Neural crest cell (in vitro differentiated cells): ENCODE measurements at regions not wholly inside any gene's neighbourhood (a gene's known extent, or its start where the extent isn't known, plus 50 kb on each side); places are given as distances from the start of the nearest gene placed in this dataset.

Experiments used
- DNase-seq: peaks from one replicate; pipeline ENCODE4 v3.0.0; 2021; ENCODE audit warnings: low read depth, mixed read lengths, low spot score
- H3K27ac Mint-ChIP-seq: one replicate; pipeline ENCODE4 v1.8.0; 2021; ENCODE audit warnings: mild to moderate bottlenecking, mixed read lengths; ENCODE audit not compliant: unreplicated experiment
- H3K27me3 Mint-ChIP-seq: 2 replicates; pipeline ENCODE4 v1.8.0; 2021; ENCODE audit warnings: low read depth, mild to moderate bottlenecking, mixed read lengths
- H3K36me3 Mint-ChIP-seq: 2 replicates; pipeline ENCODE4 v1.8.0; 2021; ENCODE audit warnings: low read depth, mild to moderate bottlenecking, mixed read lengths
- H3K4me1 Mint-ChIP-seq: 2 replicates; pipeline ENCODE4 v1.8.0; 2021; ENCODE audit warnings: mixed read lengths
- H3K4me3 Mint-ChIP-seq: one replicate; pipeline ENCODE4 v1.8.0; 2021; ENCODE audit warnings: mild to moderate bottlenecking, mixed read lengths
- H3K9me3 Mint-ChIP-seq: 2 replicates; pipeline ENCODE4 v1.8.0; 2021; ENCODE audit warnings: mixed read lengths
- CTCF ChIP-seq: fragments of 200-600 bp; sonication (generic); conservative IDR thresholded peaks from 2 replicates; pipeline ENCODE4 v1.5.0; 2021; ENCODE audit warnings: antibody characterized with exemption, mild to moderate bottlenecking

- no peaks in the 10 kb centered on the region for H3K4me1 Mint-ChIP-seq
- H3K27me3 Mint-ChIP-seq, result peaks cover 11% of the 10 kb centered on the region
- no peaks in the 10 kb centered on the region for H3K36me3 Mint-ChIP-seq
- no peak overlapping the region for H3K27ac Mint-ChIP-seq
- no peak overlapping the region for H3K4me3 Mint-ChIP-seq
- no peaks in the 10 kb centered on the region for H3K9me3 Mint-ChIP-seq
- TF ChIP-seq CTCF, result no peak
- no peak for DNase-seq
These were observed 239.7 kb downstream of the HLX start for GRCh38 chr1:221118938-221119320.

GRCh38 chr1:221122501-221122900 lies 243.3 kb downstream of the HLX start:
- H3K9me3 Mint-ChIP-seq, result peaks cover 3% of the 10 kb centered on the region
- no peaks in the 10 kb centered on the region for H3K36me3 Mint-ChIP-seq
- H3K4me1 Mint-ChIP-seq, result no peaks in the 10 kb centered on the region
- no peak for TF ChIP-seq CTCF
- no peak overlapping the region for H3K27ac Mint-ChIP-seq
- H3K27me3 Mint-ChIP-seq, result peaks cover 15% of the 10 kb centered on the region
- H3K4me3 Mint-ChIP-seq, result no peak overlapping the region
- DNase-seq, result no peak

- H3K9me3 Mint-ChIP-seq, result peaks cover 5% of the 10 kb centered on the region
- H3K27ac Mint-ChIP-seq, result no peak overlapping the region
- peaks cover 9% of the 10 kb centered on the region for H3K27me3 Mint-ChIP-seq
- DNase-seq, result no peak
- H3K4me1 Mint-ChIP-seq, result no peaks in the 10 kb centered on the region
- TF ChIP-seq CTCF, result no peak
- no peaks in the 10 kb centered on the region for H3K36me3 Mint-ChIP-seq
- H3K4me3 Mint-ChIP-seq, result no peak overlapping the region
These were observed 246.7 kb downstream of the HLX start for GRCh38 chr1:221125976-221126375.

GRCh38 chr1:221137666-221138065 lies 258.4 kb downstream of the HLX start:
- no peak for TF ChIP-seq CTCF
- H3K4me3 Mint-ChIP-seq, result no peak overlapping the region
- DNase-seq, result no peak
- H3K36me3 Mint-ChIP-seq, result no peaks in the 10 kb centered on the region
- no peaks in the 10 kb centered on the region for H3K27me3 Mint-ChIP-seq
- no peaks in the 10 kb centered on the region for H3K4me1 Mint-ChIP-seq
- H3K27ac Mint-ChIP-seq, result no peak overlapping the region
- no peaks in the 10 kb centered on the region for H3K9me3 Mint-ChIP-seq

- H3K27me3 Mint-ChIP-seq, result no peaks in the 10 kb centered on the region
- no peak overlapping the region for H3K4me3 Mint-ChIP-seq
- H3K9me3 Mint-ChIP-seq, result no peaks in the 10 kb centered on the region
- no peaks in the 10 kb centered on the region for H3K36me3 Mint-ChIP-seq
- no peaks in the 10 kb centered on the region for H3K4me1 Mint-ChIP-seq
- no peak for DNase-seq
- no peak overlapping the region for H3K27ac Mint-ChIP-seq
- no peak for TF ChIP-seq CTCF
These were observed 259.3 kb downstream of the HLX start for GRCh38 chr1:221138516-221138915.

- no peaks in the 10 kb centered on the region for H3K9me3 Mint-ChIP-seq
- no peak overlapping the region for H3K4me3 Mint-ChIP-seq
- no peak overlapping the region for H3K27ac Mint-ChIP-seq
- TF ChIP-seq CTCF, result no peak
- H3K36me3 Mint-ChIP-seq, result no peaks in the 10 kb centered on the region
- H3K4me1 Mint-ChIP-seq, result no peaks in the 10 kb centered on the region
- no peaks in the 10 kb centered on the region for H3K27me3 Mint-ChIP-seq
- DNase-seq, result no peak
These were observed 260.7 kb downstream of the HLX start for GRCh38 chr1:221139991-221140390.
